ENCODE measurements at regions not wholly inside any gene's neighbourhood (a gene's known extent, or its start where the extent isn't known, plus 50 kb on each side); places are given as distances from the start of the nearest gene placed in this dataset.

DNA sequence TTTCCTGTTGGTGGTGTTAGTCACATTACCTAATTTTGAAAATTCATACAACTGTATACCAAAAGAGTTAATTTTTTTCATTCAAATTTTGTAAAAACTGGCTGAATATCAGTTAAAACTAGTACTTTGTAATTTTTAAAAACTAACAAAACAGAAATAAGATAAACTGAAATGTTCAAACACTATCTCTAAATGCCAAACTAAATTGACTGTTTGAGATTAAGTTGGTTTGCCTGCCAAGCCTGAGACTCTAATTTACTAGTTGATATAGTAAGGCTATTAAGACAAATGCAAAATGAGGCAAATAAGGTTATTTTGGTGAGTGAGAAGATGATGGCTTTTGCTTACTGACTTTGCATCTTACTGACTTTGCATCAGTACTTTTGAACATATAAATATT lies 1134.9 kb upstream of the LRRN3 start:
- intact Hi-C loops (cut with DNase I; ENCODE audit: low total_unique reads): no loop called here
- Histone ChIP-seq H3K27me3 (no peaks in the 10 kb centered on the region), H3K36me3 (no peaks in the 10 kb centered on the region), H3K9me3 (no peaks in the 10 kb centered on the region), H3K4me3 (no peak overlapping the region), H3K4me1 (no peaks in the 10 kb centered on the region), H3K27ac (no peak overlapping the region)
- DNase-seq: no peak
- TF ChIP-seq POLR2A (IDR thresholded peaks at IDR 0.05): no peak
- TF ChIP-seq, protein P1, sequence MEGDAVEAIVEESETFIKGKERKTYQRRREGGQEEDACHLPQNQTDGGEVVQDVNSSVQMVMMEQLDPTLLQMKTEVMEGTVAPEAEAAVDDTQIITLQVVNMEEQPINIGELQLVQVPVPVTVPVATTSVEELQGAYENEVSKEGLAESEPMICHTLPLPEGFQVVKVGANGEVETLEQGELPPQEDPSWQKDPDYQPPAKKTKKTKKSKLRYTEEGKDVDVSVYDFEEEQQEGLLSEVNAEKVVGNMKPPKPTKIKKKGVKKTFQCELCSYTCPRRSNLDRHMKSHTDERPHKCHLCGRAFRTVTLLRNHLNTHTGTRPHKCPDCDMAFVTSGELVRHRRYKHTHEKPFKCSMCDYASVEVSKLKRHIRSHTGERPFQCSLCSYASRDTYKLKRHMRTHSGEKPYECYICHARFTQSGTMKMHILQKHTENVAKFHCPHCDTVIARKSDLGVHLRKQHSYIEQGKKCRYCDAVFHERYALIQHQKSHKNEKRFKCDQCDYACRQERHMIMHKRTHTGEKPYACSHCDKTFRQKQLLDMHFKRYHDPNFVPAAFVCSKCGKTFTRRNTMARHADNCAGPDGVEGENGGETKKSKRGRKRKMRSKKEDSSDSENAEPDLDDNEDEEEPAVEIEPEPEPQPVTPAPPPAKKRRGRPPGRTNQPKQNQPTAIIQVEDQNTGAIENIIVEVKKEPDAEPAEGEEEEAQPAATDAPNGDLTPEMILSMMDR (IDR thresholded peaks at IDR 0.05): no peak

DNA sequence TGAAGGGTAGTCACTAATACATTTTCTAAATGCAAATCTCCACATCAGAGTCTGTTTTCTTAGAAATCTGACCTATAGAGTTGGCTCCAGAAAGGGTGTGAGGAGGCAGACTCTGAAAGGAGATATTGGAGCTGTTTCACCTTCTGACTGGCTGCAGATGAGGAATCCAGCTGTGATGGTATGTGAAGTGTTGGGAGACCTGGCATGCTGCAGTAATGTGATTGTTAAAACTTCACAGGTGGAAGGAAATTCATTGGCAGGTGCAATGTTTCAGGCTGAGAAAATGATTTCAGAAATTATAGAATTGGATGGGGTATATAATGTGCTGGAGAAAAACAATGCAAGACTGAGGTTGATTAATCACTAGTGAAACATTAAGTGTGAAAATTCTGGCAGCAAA lies 1134.0 kb upstream of the LRRN3 start:
- Histone ChIP-seq H3K36me3 (no peaks in the 10 kb centered on the region), H3K27me3 (no peaks in the 10 kb centered on the region), H3K9me3 (no peaks in the 10 kb centered on the region), H3K4me3 (no peak overlapping the region), H3K4me1 (no peaks in the 10 kb centered on the region), H3K27ac (no peak overlapping the region)
- no peak for DNase-seq
- TF ChIP-seq, protein P1 (IDR thresholded peaks at IDR 0.05): no peak
- TF ChIP-seq POLR2A (IDR thresholded peaks at IDR 0.05): no peak
- intact Hi-C loops (cut with DNase I; ENCODE audit: low total_unique reads): no loop called here

DNA sequence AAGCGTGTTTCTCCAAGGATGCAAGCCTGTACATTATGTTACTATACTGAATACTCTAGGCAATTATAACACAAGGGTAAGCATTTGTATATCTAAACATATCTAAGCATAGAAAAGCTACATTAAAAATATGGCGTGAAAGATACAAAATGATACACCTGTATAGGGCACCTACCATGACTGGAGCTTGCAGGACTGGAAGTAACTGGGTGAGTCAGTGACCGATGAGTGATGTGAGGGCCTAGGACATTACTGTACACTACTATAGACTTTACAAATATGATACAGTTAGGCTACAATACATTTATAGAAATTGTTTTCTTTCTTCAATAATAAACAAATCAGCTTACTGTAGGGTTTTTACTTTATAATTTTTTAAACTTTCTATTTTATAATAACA lies 1127.2 kb upstream of the LRRN3 start:
- no peak for DNase-seq
- no peaks in the 10 kb centered on the region for H3K9me3 ChIP-seq
- no peak overlapping the region for H3K27ac ChIP-seq
- no peak overlapping the region for H3K4me3 ChIP-seq
- H3K27me3 ChIP-seq: no peaks in the 10 kb centered on the region
- H3K36me3 ChIP-seq: no peaks in the 10 kb centered on the region
- no peaks in the 10 kb centered on the region for H3K4me1 ChIP-seq
- TF ChIP-seq POLR2A (IDR thresholded peaks at IDR 0.05): no peak
- TF ChIP-seq, protein P1 (IDR thresholded peaks at IDR 0.05): no peak
- intact Hi-C loops (cut with DNase I; ENCODE audit: low total_unique reads): no loop called here

DNA sequence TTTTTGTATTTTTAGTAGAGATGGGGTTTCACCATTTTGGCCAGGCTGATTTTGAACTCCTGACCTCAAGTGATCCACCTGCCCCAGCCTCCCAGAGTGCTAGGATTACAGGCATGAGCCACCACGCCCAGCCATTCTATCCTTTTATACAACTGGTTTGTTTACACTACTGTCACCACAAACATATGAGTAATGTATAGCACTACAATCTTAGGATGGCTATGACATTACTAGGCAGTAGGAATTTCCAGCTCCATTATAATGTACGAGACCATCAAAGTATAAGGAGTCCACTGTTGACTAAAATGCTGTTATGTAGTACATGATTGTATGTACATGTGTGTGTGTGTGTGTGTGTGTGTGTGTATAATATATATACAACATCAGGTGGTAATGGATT lies 1126.1 kb upstream of the LRRN3 start:
- Histone ChIP-seq H3K27me3 (no peaks in the 10 kb centered on the region), H3K9me3 (no peaks in the 10 kb centered on the region), H3K27ac (no peak overlapping the region), H3K36me3 (no peaks in the 10 kb centered on the region), H3K4me3 (no peak overlapping the region), H3K4me1 (no peaks in the 10 kb centered on the region)
- no peak for DNase-seq
- intact Hi-C loops (cut with DNase I; ENCODE audit: low total_unique reads): no loop called here
- TF ChIP-seq, protein P1 (IDR thresholded peaks at IDR 0.05): no peak
- no peak for TF ChIP-seq POLR2A (IDR thresholded peaks at IDR 0.05)

DNA sequence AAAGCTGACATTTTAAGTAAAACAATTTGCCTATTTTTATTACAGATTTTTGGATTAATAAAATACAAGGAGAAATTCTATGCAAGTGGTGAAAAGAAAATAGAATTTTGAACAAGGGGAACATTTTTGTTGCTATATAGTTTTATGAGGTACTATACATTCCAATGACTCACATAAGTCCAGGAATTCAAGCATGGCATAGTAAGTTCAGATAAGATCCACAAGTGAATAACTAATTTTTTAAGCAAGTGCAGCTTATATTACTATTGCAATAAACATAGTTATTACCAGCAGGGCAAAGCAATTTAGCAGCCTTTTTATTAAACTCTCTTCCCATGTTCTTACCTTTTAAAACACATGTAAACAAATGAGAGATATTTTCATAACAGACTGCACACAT lies 1123.5 kb upstream of the LRRN3 start:
- no peak for DNase-seq
- TF ChIP-seq, protein P1 (IDR thresholded peaks at IDR 0.05): no peak
- no peak for TF ChIP-seq POLR2A (IDR thresholded peaks at IDR 0.05)
- no peak overlapping the region for H3K27ac ChIP-seq
- H3K27me3 ChIP-seq: no peaks in the 10 kb centered on the region
- H3K4me3 ChIP-seq: no peak overlapping the region
- H3K4me1 ChIP-seq: no peaks in the 10 kb centered on the region
- intact Hi-C loops (cut with DNase I; ENCODE audit: low total_unique reads): no loop called here
- no peaks in the 10 kb centered on the region for H3K9me3 ChIP-seq
- H3K36me3 ChIP-seq: no peaks in the 10 kb centered on the region

All from uterus (tissue), 3 donors.